Adrenal gland (tissue), 9 donors: ENCODE measurements at regions not wholly inside any gene's neighbourhood (a gene's known extent, or its start where the extent isn't known, plus 50 kb on each side); places are given as distances from the start of the nearest gene placed in this dataset.

ENCODE experiments used
- DNase-seq, 7 donors: peaks; one replicate each; pipeline ENCODE4 v3.0.0-alpha.2; 2019 to 2020
- H3K27ac ChIP-seq, 5 donors: fragments of 200-600 bp; sonication (generic) in 4 of 5; 1 replicate in 3 of 5; 2 replicates in 2 of 5; pipeline versions ENCODE4 v1.5.1 to v1.8.0; 2016 to 2020; ENCODE audit warnings: mild to moderate bottlenecking in 1 of 5
- H3K27me3 ChIP-seq: fragments of 200-600 bp; 2 replicates; pipeline ENCODE4 v1.8.0; 2021
- H3K36me3 ChIP-seq, 2 donors: fragments of 200-600 bp; replicated peaks in 1 of 2; 1 replicate in 1 of 2; 2 replicates in 1 of 2; pipeline versions ENCODE4 v1.5.1 to v1.8.0; 2018 to 2022
- H3K4me1 ChIP-seq, 2 donors: fragments of 200-600 bp; replicated peaks in 1 of 2; 1 replicate in 1 of 2; 2 replicates in 1 of 2; pipeline versions ENCODE4 v1.5.1 to v1.8.0; 2018 to 2021
- H3K4me3 ChIP-seq, 4 donors: fragments of 200-600 bp; sonication (generic) in 3 of 4; one replicate each; pipeline ENCODE4 v1.5.1; 2016 to 2018
- H3K9me3 ChIP-seq, 3 donors: fragments of 200-600 bp; sonication (generic) in 1 of 3; replicated peaks in 1 of 3; 1 replicate in 2 of 3; 2 replicates in 1 of 3; pipeline versions ENCODE4 v1.5.1 to v1.8.0; 2016 to 2021
- CTCF ChIP-seq, 6 experiments: fragments of 450-650 bp in 4 of 6; fragments of 200-600 bp in 2 of 6; sonication (generic) in 1 of 6; IDR thresholded peaks; 1 replicate in 5 of 6; 2 replicates in 1 of 6; pipeline versions ENCODE4 v1.5.1 to v1.8.0; 2016 to 2021; ENCODE audit warnings: antibody characterized with exemption in 6 of 6, mild to moderate bottlenecking in 2 of 6, moderate library complexity in 1 of 6
- POLR2A ChIP-seq, 2 donors: fragments of 450-650 bp; IDR thresholded peaks; one replicate each; pipeline ENCODE4 v1.6.1; 2017; ENCODE audit warnings: antibody characterized with exemption in 2 of 2, mild to moderate bottlenecking in 2 of 2, moderate library complexity in 1 of 2
- WGBS, 4 donors: extraction: QIAGEN DNeasy Blood & Tissue Kit in 2 of 4; methylation state at CpG; one replicate each; pipeline versions ENCODE4 v1.1.5 to v1.1.7; 2013 to 2017; 5-methylcytosine and 5-hydroxymethylcytosine counted together
- intact Hi-C, 2 donors: fragments of 100-400 bp; cut with DNase I; formaldehyde crosslinking; loops; one replicate each; pipeline versions ENCODE4 v1.14.1 to v1.15.0; 2022 to 2023
- donor health status: healthy with polysubstance abuse.
- donor health status: Bipolar disorder and iron deficiency.
- donor health status: DM: yes; HTN: yes; CAD: no.
- donor health status: DM: no; HTN: no; CAD: no.
- donor health status: DM: no; HTN: no; CAD: no.

- 75 to 92% (median 87%) methylated on average over 3 to 6 of the region's 6 CpGs for WGBS, 4 donors
Observed at GRCh38 chr3:54071601-54072000, 50.8 kb upstream of the CACNA2D3 start.

GRCh38 chr3:54069961-54070360, 52.4 kb upstream of the CACNA2D3 start:
- no peaks in the 10 kb centered on the region for H3K4me1 ChIP-seq
- H3K27me3 ChIP-seq: peaks cover 5% of the 10 kb centered on the region
- TF ChIP-seq CTCF (IDR thresholded peaks at IDR 0.05): no peak
- TF ChIP-seq POLR2A (IDR thresholded peaks at IDR 0.05): no peak
- 64 to 73% (median 68%) methylated on average over 2 of the region's 2 CpGs for WGBS, 4 donors
- no peaks in the 10 kb centered on the region for H3K36me3 ChIP-seq
- H3K27ac ChIP-seq: no peak overlapping the region
- intact Hi-C loops: no loop called here
- DNase-seq: no peak
- H3K9me3 ChIP-seq: no peaks in the 10 kb centered on the region
- H3K4me3 ChIP-seq: no peak overlapping the region

More at GRCh38 chr3:54071601-54072000, 50.8 kb upstream of the CACNA2D3 start:
- TF ChIP-seq POLR2A (IDR thresholded peaks at IDR 0.05): no peak
- TF ChIP-seq CTCF (IDR thresholded peaks at IDR 0.05): no peak
- no peak overlapping the region for H3K4me3 ChIP-seq
- no peaks in the 10 kb centered on the region for H3K9me3 ChIP-seq
- H3K27ac ChIP-seq: no peak overlapping the region
- intact Hi-C loops: no loop called here
- DNase-seq: no peak
- no peaks in the 10 kb centered on the region for H3K36me3 ChIP-seq
- H3K27me3 ChIP-seq: peaks cover 5% of the 10 kb centered on the region
- H3K4me1 ChIP-seq: no peaks in the 10 kb centered on the region

- TF ChIP-seq CTCF (IDR thresholded peaks at IDR 0.05) (no peak), POLR2A (IDR thresholded peaks at IDR 0.05) (no peak)
- intact Hi-C loops: no loop called here
- WGBS, 4 donors: 65 to 73% (median 67%) methylated on average over 6 to 8 of the region's 8 CpGs
- Histone ChIP-seq H3K4me3 (no peak overlapping the region), H3K27ac (no peak overlapping the region), H3K36me3 (no peaks in the 10 kb centered on the region), H3K27me3 (peaks cover 5% of the 10 kb centered on the region), H3K4me1 (no peaks in the 10 kb centered on the region), H3K9me3 (no peaks in the 10 kb centered on the region)
- peak in 1 of 7 donors; percentile 61 for DNase-seq
Observed at GRCh38 chr3:54067055-54067698, 55.2 kb upstream of the CACNA2D3 start.

GRCh38 chr3:54066253-54066652, 56.1 kb upstream of the CACNA2D3 start:
- Histone ChIP-seq H3K9me3 (no peaks in the 10 kb centered on the region), H3K27ac (no peak overlapping the region), H3K27me3 (peaks cover 5% of the 10 kb centered on the region), H3K4me1 (no peaks in the 10 kb centered on the region), H3K4me3 (no peak overlapping the region), H3K36me3 (no peaks in the 10 kb centered on the region)
- intact Hi-C loops: no loop called here
- DNase-seq: no peak
- TF ChIP-seq POLR2A (IDR thresholded peaks at IDR 0.05) (no peak), CTCF (IDR thresholded peaks at IDR 0.05) (no peak)
- WGBS, 4 donors: 79 to 87% (median 87%) methylated on average over 3 of the region's 3 CpGs; no CpG with 5 or more reads in 1 of the 4 donors
